ENCODE measurements at regions not wholly inside any gene's neighbourhood (a gene's known extent, or its start where the extent isn't known, plus 50 kb on each side); places are given as distances from the start of the nearest gene placed in this dataset.
"Not testable (repeated sequence)": the region's sequence is repeated elsewhere in the genome, so short reads cannot be mapped to it uniquely, and the experiment has no call there.

GRCh38 chrX:144494074-144494473 lies 610.2 kb downstream of the UBE2NL start:
- no peak for DNase-seq (ENCODE audit: low read depth in 2 of 2)

DNA sequence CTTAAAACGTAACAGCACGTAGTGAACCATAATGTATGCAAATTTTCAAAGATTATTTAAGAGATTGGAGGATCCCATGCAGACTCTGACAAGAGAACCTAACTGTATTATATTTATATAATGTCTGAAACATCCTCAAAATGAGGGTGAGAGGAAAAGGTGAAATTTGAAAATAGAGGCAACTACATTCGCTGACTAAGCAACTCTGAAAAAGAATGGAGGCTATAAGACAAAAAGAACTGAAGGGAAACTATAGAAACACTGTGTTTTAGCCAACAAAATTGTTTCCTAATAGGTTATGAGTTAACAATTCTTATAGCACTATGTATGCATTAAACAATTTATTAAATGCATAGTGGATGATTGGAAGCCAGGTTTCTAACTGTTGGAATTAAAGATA lies 648.0 kb downstream of the UBE2NL start:
- no peak for DNase-seq (ENCODE audit: low read depth in 2 of 2)

DNA sequence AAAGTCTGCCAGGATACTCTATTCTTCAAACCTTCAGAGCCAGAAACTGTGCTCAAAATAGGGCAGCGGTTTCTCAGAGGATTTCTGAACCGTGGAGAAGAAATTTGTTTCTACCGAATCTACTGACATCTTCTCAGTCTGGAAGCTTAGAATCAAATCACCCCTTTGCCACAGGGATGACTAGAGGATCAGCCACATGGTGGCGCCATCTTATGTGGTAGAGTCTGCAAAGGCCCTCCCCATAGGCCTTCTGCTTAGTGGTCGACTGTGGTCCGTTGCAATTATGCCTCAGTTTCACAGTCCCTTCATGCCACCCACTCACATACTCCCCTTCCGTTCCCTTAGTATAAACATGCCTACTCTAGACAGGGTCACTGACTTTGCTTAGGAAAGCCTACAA lies 680.7 kb upstream of the SPANXN1 start:
- no peak for DNase-seq (ENCODE audit: low read depth in 2 of 2)

- DNase-seq (ENCODE audit: low read depth in 2 of 2) = no peak
These were observed 660.5 kb upstream of the SPANXN1 start for GRCh38 chrX:144586756-144587155.

DNA sequence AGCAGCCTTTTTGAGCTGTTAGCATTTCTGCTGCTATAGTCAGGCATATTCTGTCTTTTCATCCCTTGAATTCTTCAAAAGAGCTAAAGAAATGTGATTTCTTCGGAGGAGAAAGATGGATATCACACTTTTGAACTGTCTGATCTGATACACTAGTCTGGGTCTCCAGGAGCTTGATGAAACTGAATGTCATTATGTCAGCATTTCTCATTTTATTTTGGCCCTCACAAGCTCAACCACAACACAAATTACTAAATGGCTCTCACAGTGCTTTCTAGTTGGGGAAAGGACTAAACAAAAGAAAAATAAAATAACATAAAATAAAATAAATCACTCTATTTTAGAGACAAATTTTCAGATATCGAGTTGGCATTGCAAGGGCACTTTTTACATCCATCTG lies 655.3 kb upstream of the SPANXN1 start:
- no peak for DNase-seq (ENCODE audit: low read depth in 2 of 2)

DNA sequence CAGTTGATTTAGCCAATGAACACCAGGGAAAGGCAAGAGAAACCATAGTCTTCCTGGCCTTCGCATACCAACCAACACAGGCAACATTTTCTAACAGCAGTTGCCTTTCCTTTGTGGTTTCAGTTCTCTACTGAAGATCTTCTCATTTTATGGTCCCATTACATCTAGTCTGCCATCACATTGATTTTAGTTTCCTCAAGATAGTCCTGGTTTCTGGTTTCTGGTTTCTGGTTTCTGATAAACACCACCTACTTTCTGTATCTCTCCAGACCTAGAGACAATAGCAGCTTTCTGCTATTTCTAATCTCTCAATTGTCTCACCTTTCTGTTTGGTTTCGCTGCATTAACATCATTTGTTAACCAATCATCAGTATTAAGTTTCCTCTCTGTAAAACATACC lies 646.3 kb upstream of the SPANXN1 start:
- DNase-seq (ENCODE audit: low read depth in 2 of 2) = no peak

- no peak for DNase-seq (ENCODE audit: low read depth in 2 of 2)
These were observed 635.2 kb upstream of the SPANXN1 start for GRCh38 chrX:144612076-144612475.

DNA sequence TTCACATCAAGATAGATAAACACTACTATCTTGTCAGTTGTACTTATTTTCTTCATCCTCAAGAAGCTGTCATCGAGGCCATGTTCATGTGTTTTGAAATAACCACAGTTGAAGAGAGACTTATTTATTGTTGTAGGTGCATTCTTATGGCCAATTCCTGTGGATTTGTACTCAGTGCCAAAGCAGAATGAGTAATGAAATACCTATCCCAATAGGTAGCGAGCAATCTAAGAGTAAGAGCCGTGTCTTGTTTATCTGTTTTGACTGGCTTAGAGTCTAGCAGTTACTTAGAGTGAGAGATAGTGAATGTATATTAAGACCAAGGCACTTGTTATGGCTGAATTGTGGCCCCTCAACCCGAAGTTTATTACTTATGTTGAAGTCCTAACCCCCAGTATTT lies 631.0 kb upstream of the SPANXN1 start:
- no peak for DNase-seq (ENCODE audit: low read depth in 2 of 2)

DNA sequence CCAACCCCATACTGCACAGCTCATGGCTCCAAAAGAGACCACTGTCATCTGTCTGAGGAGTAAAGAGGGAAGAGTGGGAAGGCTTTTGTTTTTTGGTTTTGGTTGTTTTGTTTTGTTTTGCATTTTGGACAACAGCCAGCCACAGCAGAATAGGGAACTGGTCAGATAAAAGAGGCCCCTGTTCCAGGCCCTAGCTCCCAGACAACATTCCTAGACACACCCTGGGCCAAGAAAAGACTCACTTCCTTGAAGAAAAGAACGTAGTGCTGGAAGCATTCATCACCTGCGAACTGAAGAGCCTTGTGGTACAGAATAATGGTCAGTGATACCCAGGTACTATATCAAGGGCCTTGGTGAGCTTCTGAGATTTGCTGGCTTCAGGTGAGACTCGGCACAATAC lies 619.4 kb upstream of the SPANXN1 start:
- DNase-seq (ENCODE audit: low read depth in 2 of 2) = no peak

GRCh38 chrX:144634451-144634850 lies 612.9 kb upstream of the SPANXN1 start:
- not testable (repeated sequence) for DNase-seq (ENCODE audit: low read depth in 2 of 2)

DNA sequence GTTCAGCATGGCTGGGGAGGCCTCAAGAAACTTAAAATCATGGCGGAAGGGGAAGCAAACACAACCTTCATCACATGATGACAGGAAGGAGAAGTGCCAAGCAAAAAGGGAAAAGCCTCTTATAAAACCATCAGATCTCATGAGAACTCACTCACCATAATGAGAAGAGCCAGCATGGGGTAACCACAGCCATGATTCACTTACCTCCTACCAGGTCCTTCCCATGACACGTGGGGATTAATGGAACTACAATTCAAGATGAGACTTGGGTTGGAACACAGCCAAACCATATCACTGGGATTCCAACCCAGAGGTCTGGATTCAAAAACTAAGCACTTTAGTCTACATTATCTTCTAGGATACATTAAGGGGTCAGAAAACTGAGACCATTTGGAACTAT lies 609.6 kb upstream of the SPANXN1 start:
- DNase-seq (ENCODE audit: low read depth in 2 of 2) = no peak

DNA sequence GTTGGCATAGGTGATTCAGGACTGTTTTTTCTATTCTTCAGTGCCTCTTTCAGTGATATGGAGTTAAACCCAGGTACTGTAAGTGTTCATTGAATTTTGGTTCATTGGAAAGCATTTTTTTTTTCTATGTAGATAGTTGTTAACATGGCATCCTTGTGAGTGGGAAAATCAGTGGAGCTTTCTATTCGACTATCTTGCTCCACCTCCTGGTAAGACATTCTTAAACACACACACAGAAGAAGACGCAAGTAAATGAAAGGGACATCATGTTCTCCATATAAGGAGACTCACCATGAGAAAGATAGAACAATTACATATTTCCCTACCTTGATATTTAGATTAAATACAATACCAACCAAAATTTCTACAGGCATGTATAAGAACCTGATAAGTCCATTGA lies 598.5 kb upstream of the SPANXN1 start:
- no peak for DNase-seq (ENCODE audit: low read depth in 2 of 2)

DNA sequence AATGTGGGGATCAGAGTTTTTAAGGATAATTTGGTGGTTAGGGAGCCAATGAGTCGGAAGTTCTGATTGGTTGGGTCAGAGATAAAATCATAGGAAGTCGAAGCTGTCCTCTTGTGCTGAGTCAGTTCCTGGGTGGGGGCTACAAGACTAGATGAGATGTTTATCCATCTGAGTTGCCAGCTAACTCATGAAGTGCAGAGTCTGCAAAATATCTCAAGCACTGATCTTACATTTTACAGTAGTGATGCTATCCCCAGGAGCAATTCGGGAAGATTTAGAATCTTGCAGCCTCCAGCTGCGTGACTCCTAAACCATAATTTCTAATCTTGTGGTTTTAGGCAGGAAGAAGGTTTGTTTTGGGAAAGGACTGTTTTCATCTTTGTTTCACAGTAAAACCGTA lies 565.8 kb upstream of the SPANXN1 start:
- DNase-seq (ENCODE audit: low read depth in 2 of 2) = no peak

- DNase-seq (ENCODE audit: low read depth in 2 of 2) = no peak
These were observed 564.1 kb upstream of the SPANXN1 start for GRCh38 chrX:144683247-144683646.

GRCh38 chrX:144709841-144710240 lies 537.5 kb upstream of the SPANXN1 start:
- DNase-seq (ENCODE audit: low read depth in 2 of 2) = no peak

DNA sequence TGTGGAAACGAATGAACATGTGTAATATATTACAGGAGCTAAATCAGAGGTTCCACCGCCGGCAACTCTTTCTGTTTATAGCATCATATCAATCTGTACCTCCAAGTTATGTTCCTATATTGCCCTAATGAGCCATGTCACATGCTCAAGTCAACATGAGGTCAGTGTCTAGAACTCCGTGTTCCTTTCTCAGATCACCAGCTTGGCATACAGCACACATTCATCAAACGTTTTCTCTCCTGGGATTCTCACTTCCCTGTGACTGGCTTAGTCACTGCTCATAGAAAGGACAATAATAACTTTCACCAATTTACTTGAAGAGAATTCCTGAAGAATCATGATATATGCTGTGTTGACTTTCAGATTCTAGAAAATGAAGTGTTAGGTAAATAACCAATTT lies 532.0 kb upstream of the SPANXN1 start:
- no peak for DNase-seq (ENCODE audit: low read depth in 2 of 2)

GRCh38 chrX:144716187-144716586 lies 531.1 kb upstream of the SPANXN1 start:
- DNase-seq (ENCODE audit: low read depth in 2 of 2) = no peak

- no peak for DNase-seq (ENCODE audit: low read depth in 2 of 2)
These were observed 529.6 kb upstream of the SPANXN1 start for GRCh38 chrX:144717682-144718081.

- DNase-seq (ENCODE audit: low read depth in 2 of 2) = peak in 1 of 2 donors; percentile 0
These were observed 525.0 kb upstream of the SPANXN1 start for GRCh38 chrX:144722307-144722706.

DNA sequence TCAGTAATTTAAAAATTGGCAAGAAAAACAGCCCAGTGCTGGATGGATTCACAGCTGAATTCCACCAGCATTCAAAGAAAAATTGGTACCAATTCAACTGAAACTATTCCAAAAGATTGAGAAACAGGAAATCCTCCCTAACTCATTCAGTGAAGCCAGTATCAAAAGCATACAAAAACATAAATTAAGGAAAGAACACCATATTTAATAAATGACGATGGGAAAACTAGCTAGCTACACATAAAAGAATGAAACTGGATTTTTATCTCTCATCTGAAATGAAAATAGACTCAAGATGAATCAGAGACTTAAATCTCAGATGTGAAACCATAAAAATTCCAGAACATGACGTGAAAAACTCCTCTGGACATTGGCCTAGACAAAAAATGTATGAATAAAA lies 516.8 kb upstream of the SPANXN1 start:
- no peak for DNase-seq (ENCODE audit: low read depth in 2 of 2)

- DNase-seq (ENCODE audit: low read depth in 2 of 2) = no peak
These were observed 514.7 kb upstream of the SPANXN1 start for GRCh38 chrX:144732588-144732987.

- DNase-seq (ENCODE audit: low read depth in 2 of 2) = no peak
These were observed 509.1 kb upstream of the SPANXN1 start for GRCh38 chrX:144738246-144738645.

DNA sequence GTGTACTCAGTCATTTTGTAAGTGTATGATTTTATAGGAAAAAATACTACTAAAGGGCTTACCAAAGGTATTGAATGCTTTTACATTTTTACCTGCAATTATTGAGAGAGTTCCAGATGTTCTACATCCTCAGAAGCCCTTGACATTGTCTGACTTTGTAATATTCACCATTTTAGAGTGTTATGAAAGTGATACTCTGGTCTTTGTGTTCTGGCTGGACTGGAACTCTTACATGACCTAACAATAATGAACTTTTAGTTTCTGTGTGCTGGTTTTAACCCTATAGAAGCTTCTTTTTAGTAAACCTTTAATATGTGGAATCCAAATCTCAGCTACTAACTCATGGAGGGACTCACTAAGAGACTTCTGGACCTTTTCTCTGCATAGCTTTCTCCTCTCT lies 478.8 kb upstream of the SPANXN1 start:
- no peak for DNase-seq (ENCODE audit: low read depth in 2 of 2)

DNA sequence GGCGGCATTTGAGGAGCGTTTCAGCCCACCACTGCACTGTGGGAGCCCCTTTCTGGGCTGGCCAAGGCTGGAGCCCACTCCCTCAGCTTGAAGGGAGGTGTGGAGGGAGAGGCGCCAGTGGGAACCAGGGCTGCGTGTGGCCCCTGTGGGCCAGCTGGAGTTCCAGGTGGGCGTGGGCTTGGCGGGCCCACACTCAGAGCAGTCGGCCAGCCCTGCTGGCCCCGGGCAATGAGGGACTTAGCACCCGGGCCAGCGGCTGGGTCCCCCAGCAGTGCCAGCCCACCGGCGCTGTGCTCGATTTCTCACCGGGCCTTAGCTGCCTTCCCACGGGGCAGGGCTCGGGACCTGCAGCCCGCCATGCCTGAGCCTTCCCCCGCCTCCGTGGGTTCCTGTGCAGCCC lies 463.8 kb upstream of the SPANXN1 start:
- DNase-seq (ENCODE audit: low read depth in 2 of 2) = not testable (repeated sequence)

GRCh38 chrX:144790148-144790547 lies 457.2 kb upstream of the SPANXN1 start:
- no peak for DNase-seq (ENCODE audit: low read depth in 2 of 2)

All from stimulated activated CD8-positive, alpha-beta memory T cell treated with anti-CD3 and anti-CD28 coated beads, Interleukin-2, amount 100 ng/mL, for 48 hours (primary cell).